ENCODE measurements at regions not wholly inside any gene's neighbourhood (a gene's known extent, or its start where the extent isn't known, plus 50 kb on each side); places are given as distances from the start of the nearest gene placed in this dataset.

GRCh38 chr4:177159600-177159999 is 150.1 kb upstream of the NEIL3 start:
- TF ChIP-seq CTCF (IDR thresholded peaks at IDR 0.05) = no peak
- TF ChIP-seq POLR2AphosphoS5 (IDR thresholded peaks at IDR 0.05) = no peak
- TF ChIP-seq POLR2A (IDR thresholded peaks at IDR 0.05) = no peak
